ENCODE measurements at regions not wholly inside any gene's neighbourhood (a gene's known extent, or its start where the extent isn't known, plus 50 kb on each side); places are given as distances from the start of the nearest gene placed in this dataset.

- TF ChIP-seq POLR2A (IDR thresholded peaks at IDR 0.05) = no peak
- no peak for TF ChIP-seq EP300 (IDR thresholded peaks at IDR 0.05)
- TF ChIP-seq, protein P1, sequence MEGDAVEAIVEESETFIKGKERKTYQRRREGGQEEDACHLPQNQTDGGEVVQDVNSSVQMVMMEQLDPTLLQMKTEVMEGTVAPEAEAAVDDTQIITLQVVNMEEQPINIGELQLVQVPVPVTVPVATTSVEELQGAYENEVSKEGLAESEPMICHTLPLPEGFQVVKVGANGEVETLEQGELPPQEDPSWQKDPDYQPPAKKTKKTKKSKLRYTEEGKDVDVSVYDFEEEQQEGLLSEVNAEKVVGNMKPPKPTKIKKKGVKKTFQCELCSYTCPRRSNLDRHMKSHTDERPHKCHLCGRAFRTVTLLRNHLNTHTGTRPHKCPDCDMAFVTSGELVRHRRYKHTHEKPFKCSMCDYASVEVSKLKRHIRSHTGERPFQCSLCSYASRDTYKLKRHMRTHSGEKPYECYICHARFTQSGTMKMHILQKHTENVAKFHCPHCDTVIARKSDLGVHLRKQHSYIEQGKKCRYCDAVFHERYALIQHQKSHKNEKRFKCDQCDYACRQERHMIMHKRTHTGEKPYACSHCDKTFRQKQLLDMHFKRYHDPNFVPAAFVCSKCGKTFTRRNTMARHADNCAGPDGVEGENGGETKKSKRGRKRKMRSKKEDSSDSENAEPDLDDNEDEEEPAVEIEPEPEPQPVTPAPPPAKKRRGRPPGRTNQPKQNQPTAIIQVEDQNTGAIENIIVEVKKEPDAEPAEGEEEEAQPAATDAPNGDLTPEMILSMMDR (IDR thresholded peaks at IDR 0.05) = no peak
Observed at GRCh38 chr4:102411408-102411807, 66.1 kb upstream of the SLC39A8 start.
